Endothelial cell of umbilical vein (primary cell): ENCODE measurements at regions not wholly inside any gene's neighbourhood (a gene's known extent, or its start where the extent isn't known, plus 50 kb on each side); places are given as distances from the start of the nearest gene placed in this dataset.
"Not testable (repeated sequence)": the region's sequence is repeated elsewhere in the genome, so short reads cannot be mapped to it uniquely, and the experiment has no call there.

Experiments
- BruUV-seq: library from RNA; stranded (reverse); fragments of 400-500 nt; replicated peaks from 2 replicates; lab custom pipeline; 2021; lab: Mats Ljungman, UMichigan
- CTCF ChIA-PET: fragments of 300-600, 350-600 bp; sonication (Branson Sonifier 250); formaldehyde crosslinking; loops from one replicate; lab custom pipeline; 2021; ENCODE audit warnings: antibody characterized with exemption, inconsistent platforms; lab: Charles Lee
- POLR2A ChIA-PET: fragments of 300-600, 350-600 bp; sonication (Branson Sonifier 250); formaldehyde crosslinking; loops from one replicate; lab custom pipeline; 2021; ENCODE audit warnings: antibody characterized with exemption, inconsistent platforms; lab: Charles Lee
- DNase-seq: peaks from one replicate; pipeline ENCODE4 v3.0.0-alpha.2; 2011; ENCODE audit warnings: low read depth, low spot score
- FAIRE-seq: peaks from 2 replicates; lab custom pipeline; 2011; peaks lifted over from hg19 to GRCh38; lab: Jason Lieb, UNC
- H2AFZ ChIP-seq: 2 replicates; pipeline ENCODE4 v1.6.0; 2012; ENCODE audit warnings: low read depth, low read length, control low read depth, inconsistent platforms
- H3K27ac ChIP-seq: 2 replicates; pipeline ENCODE4 v1.5.1; 2011; ENCODE audit warnings: low read depth, mild to moderate bottlenecking, control low read depth, low read length, moderate library complexity; ENCODE audit not compliant: insufficient read depth
- H3K27me3 ChIP-seq, 2 experiments: 2 replicates each; pipeline versions ENCODE4 v1.6.0 to v1.6.1; 2011; ENCODE audit warnings: low read length in 2 of 2, mixed read lengths in 1 of 2; ENCODE audit not compliant: control insufficient read depth in 2 of 2, insufficient read depth in 2 of 2
- H3K36me3 ChIP-seq, 2 experiments: 2 replicates in 1 of 2; 3 replicates in 1 of 2; pipeline ENCODE4 v1.5.1; 2011; ENCODE audit warnings: low read length in 2 of 2, mild to moderate bottlenecking in 1 of 2, moderate library complexity in 1 of 2; ENCODE audit not compliant: control insufficient read depth in 2 of 2, insufficient read depth in 2 of 2; ENCODE audit errors: extremely low read depth in 1 of 2
- H3K4me1 ChIP-seq: 3 replicates; pipeline ENCODE4 v1.5.1; 2011; ENCODE audit warnings: mild to moderate bottlenecking, low read length; ENCODE audit not compliant: control insufficient read depth, insufficient read depth; ENCODE audit errors: extremely low read depth
- H3K4me2 ChIP-seq: 2 replicates; pipeline ENCODE4 v1.6.1; 2011; ENCODE audit warnings: low read length, control low read depth, mixed read lengths; ENCODE audit not compliant: insufficient read depth
- H3K4me3 ChIP-seq, 3 experiments: fragments of 200-600 bp in 1 of 3; sonication (generic), shearing (Covaris generic) in 1 of 3; replicated peaks in 1 of 3; 2 replicates each; pipeline ENCODE4 v1.5.1; 2011 to 2016; ENCODE audit warnings: control low read depth in 3 of 3, low read length in 3 of 3, mild to moderate bottlenecking in 2 of 3, inconsistent platforms in 1 of 3, low read depth in 1 of 3, moderate library complexity in 1 of 3; ENCODE audit not compliant: insufficient read depth in 1 of 3
- H3K79me2 ChIP-seq: 2 replicates; pipeline ENCODE4 v1.6.0; 2012; ENCODE audit warnings: low read length, inconsistent platforms; ENCODE audit not compliant: control insufficient read depth, insufficient read depth
- H3K9ac ChIP-seq: replicated peaks from 2 replicates; pipeline ENCODE3; 2011; ENCODE audit warnings: low read length, control low read depth; ENCODE audit not compliant: insufficient read depth; ENCODE audit errors: extremely low read depth
- H3K9me1 ChIP-seq: replicated peaks from 3 replicates; pipeline ENCODE4 v1.6.0; 2011; ENCODE audit warnings: mild to moderate bottlenecking, low read length; ENCODE audit not compliant: control insufficient read depth, insufficient read depth; ENCODE audit errors: extremely low read depth
- H3K9me3 ChIP-seq: replicated peaks from 2 replicates; pipeline ENCODE4 v1.5.1; 2012; ENCODE audit warnings: low read length, inconsistent platforms; ENCODE audit not compliant: control insufficient read depth, insufficient read depth
- H4K20me1 ChIP-seq: replicated peaks from 2 replicates; pipeline ENCODE3; 2011; ENCODE audit warnings: mild to moderate bottlenecking, low read length; ENCODE audit not compliant: control insufficient read depth, insufficient read depth; ENCODE audit errors: extremely low read depth
- EZH2 ChIP-seq: IDR thresholded peaks from 2 replicates; pipeline ENCODE4 v1.6.1; 2012; ENCODE audit warnings: borderline replicate concordance, low read depth, mild to moderate bottlenecking, moderate library complexity, low read length, inconsistent platforms; ENCODE audit not compliant: severe bottlenecking
- JUN ChIP-seq: IDR thresholded peaks from 2 replicates; pipeline ENCODE4 v1.6.1; 2011; ENCODE audit warnings: borderline replicate concordance, low read depth; ENCODE audit not compliant: insufficient read length, insufficient read depth
- POLR2AphosphoS5 ChIP-seq: IDR thresholded peaks from 2 replicates; pipeline ENCODE4 v1.6.1; 2012; ENCODE audit warnings: low read depth, mild to moderate bottlenecking, control low read depth, low read length, moderate library complexity; ENCODE audit not compliant: insufficient read depth
- dilution Hi-C: fragments of 300-500 bp; cut with MboI; formaldehyde crosslinking; loops from one replicate; pipeline ENCODE4 v1.15.0; 2019; ENCODE audit warnings: low sequenced_read_pairs; ENCODE audit not compliant: extremely low pct_ligation_motif_present
- intact Hi-C: fragments of 100-400 bp; cut with micrococcal nuclease; formaldehyde crosslinking; loops from one replicate; pipeline ENCODE4 v1.10.0; 2022
- TF ChIP-seq, protein P1 (sequence below), 2 donors: IDR thresholded peaks; 1 replicate in 1 of 2; 2 replicates in 1 of 2; pipeline ENCODE4 v1.5.1; 2011; ENCODE audit warnings: low read length in 2 of 2, mild to moderate bottlenecking in 2 of 2, moderate library complexity in 2 of 2, control low read depth in 1 of 2, inconsistent platforms in 1 of 2, low read depth in 1 of 2; ENCODE audit not compliant: insufficient read depth in 1 of 2; ENCODE audit errors: extremely low read depth in 1 of 2
- TF ChIP-seq, protein P2 (sequence below): IDR thresholded peaks from 2 replicates; pipeline ENCODE4 v1.6.1; 2011; ENCODE audit not compliant: insufficient read depth, insufficient read length

- H3K9me3 ChIP-seq, result no peaks in the 10 kb centered on the region
- no peaks in the 10 kb centered on the region for H3K79me2 ChIP-seq
- no peak overlapping the region for H3K9ac ChIP-seq
- peak; percentile 17 for DNase-seq
- no TSS peak for BruUV-seq
- no peak for FAIRE-seq
- CTCF ChIA-PET, result interaction anchor here (0.6 to 1.8 kb wide), 9 partner anchors 8 to 1993 kb away, joined by 3 to 7 read pairs (median 3); no protein-coding TSS in a partner anchor
- H3K4me1 ChIP-seq, result no peaks in the 10 kb centered on the region
- POLR2A ChIA-PET, result no interaction called here
- H4K20me1 ChIP-seq, result no peaks in the 10 kb centered on the region
- no peaks in the 10 kb centered on the region for H3K27me3 ChIP-seq
- H3K4me3 ChIP-seq, result no peak overlapping the region
- no peaks in the 10 kb centered on the region for H3K9me1 ChIP-seq
- TF ChIP-seq EZH2, result no peak
- TF ChIP-seq, protein P1, sequence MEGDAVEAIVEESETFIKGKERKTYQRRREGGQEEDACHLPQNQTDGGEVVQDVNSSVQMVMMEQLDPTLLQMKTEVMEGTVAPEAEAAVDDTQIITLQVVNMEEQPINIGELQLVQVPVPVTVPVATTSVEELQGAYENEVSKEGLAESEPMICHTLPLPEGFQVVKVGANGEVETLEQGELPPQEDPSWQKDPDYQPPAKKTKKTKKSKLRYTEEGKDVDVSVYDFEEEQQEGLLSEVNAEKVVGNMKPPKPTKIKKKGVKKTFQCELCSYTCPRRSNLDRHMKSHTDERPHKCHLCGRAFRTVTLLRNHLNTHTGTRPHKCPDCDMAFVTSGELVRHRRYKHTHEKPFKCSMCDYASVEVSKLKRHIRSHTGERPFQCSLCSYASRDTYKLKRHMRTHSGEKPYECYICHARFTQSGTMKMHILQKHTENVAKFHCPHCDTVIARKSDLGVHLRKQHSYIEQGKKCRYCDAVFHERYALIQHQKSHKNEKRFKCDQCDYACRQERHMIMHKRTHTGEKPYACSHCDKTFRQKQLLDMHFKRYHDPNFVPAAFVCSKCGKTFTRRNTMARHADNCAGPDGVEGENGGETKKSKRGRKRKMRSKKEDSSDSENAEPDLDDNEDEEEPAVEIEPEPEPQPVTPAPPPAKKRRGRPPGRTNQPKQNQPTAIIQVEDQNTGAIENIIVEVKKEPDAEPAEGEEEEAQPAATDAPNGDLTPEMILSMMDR (IDR thresholded peaks at IDR 0.05; ENCODE audit: extremely low read depth in 1 of 2, insufficient read depth in 1 of 2, low read depth in 1 of 2, low read length in 2 of 2), result peak; percentile 25 to 34
- no peak for TF ChIP-seq POLR2AphosphoS5
- H3K4me2 ChIP-seq, result no peak overlapping the region
- no peak overlapping the region for H3K27ac ChIP-seq
- dilution Hi-C loops (no loop called here), intact Hi-C loops (loop anchor here (10.0 kb wide), 1 partner anchor 974 kb away; the partner anchor contains the start of gene ADGRL2)
- no peaks in the 10 kb centered on the region for H3K36me3 ChIP-seq
- H2AFZ ChIP-seq, result no peak overlapping the region
Observed at GRCh38 chr1:82778612-82779011, 977.9 kb downstream of the ADGRL2 start.

DNA sequence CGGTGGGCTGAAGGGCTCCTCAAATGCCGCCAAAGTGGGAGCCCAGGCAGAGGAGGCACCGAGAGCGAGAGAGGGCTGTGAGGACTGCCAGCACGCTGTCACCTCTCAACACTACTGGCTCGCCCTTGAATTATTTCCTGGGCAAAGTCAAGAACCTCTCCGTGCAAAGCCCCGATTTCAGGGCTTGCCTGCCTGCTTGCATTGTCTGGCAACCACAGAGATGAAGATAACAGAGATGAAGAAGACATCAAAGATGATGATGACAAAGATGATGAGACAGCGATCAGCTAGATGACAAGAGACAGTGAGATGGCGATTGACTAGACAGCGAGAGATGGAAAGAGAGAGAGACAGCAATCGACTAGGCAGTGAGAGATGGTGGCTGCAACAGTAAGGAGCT, 976.5 kb downstream of the ADGRL2 start:
- ChIA-PET POLR2A (no interaction called here), CTCF (interaction anchor here (1.8 kb wide), 1 partner anchor 10 kb away, joined by 5 read pairs; no protein-coding TSS in a partner anchor)
- no peaks in the 10 kb centered on the region for H3K27me3 ChIP-seq
- dilution Hi-C loops, result no loop called here
- TF ChIP-seq JUN (no peak), EZH2 (no peak)
- TF ChIP-seq, protein P2, sequence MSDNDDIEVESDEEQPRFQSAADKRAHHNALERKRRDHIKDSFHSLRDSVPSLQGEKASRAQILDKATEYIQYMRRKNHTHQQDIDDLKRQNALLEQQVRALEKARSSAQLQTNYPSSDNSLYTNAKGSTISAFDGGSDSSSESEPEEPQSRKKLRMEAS, result no peak
- no peak overlapping the region for H3K27ac ChIP-seq
- no peaks in the 10 kb centered on the region for H3K79me2 ChIP-seq
- DNase-seq (no peak), FAIRE-seq (no peak)
- H4K20me1 ChIP-seq, result no peaks in the 10 kb centered on the region
- H3K9me1 ChIP-seq, result no peaks in the 10 kb centered on the region
- no peak overlapping the region for H3K4me2 ChIP-seq
- no peaks in the 10 kb centered on the region for H3K4me1 ChIP-seq
- intact Hi-C loops, result loop anchor here (10.0 kb wide), 1 partner anchor 972 kb away; the partner anchor contains the start of gene ADGRL2
- no peak overlapping the region for H3K4me3 ChIP-seq
- H3K9ac ChIP-seq, result no peak overlapping the region
- BruUV-seq, result no TSS peak
- no peak overlapping the region for H2AFZ ChIP-seq
- H3K36me3 ChIP-seq, result no peaks in the 10 kb centered on the region
- H3K9me3 ChIP-seq, result no peaks in the 10 kb centered on the region

DNA sequence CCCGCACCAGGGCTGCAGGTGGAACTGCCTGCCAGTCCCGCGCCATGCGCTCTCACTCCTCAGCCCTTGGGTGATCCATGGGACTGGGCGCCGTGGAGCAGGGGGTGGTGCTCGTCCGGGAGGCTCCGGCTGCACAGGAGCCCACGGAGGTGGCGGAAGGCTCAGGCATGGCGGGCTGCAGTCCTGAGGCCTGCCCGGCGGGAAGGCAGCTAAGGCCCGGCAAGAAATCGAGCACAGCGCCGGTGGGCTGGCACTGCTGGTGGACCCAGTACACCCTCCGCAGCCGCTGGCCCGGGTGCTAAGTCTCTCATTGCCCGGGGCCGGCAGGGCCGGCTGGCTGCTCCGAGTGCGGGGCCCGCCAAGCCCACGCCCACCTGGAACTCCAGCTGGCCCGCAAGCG, 976.0 kb downstream of the ADGRL2 start:
- H2AFZ ChIP-seq, H3K4me3 ChIP-seq, POLR2A ChIA-PET, H3K4me2 ChIP-seq, H3K79me2 ChIP-seq, H3K9me3 ChIP-seq, dilution Hi-C loops, H3K4me1 ChIP-seq, FAIRE-seq, H4K20me1 ChIP-seq, H3K27ac ChIP-seq, H3K9me1 ChIP-seq, BruUV-seq, H3K9ac ChIP-seq, DNase-seq, H3K36me3 ChIP-seq, H3K27me3 ChIP-seq: not testable (repeated sequence)
- intact Hi-C loops, result loop anchor here (10.0 kb wide), 1 partner anchor 972 kb away; the partner anchor contains the start of gene ADGRL2
- CTCF ChIA-PET, result interaction anchor here (1.3 kb wide), 1 partner anchor 19 kb away, joined by 4 read pairs; no protein-coding TSS in a partner anchor
